CD4-positive, alpha-beta T cell (primary cell): ENCODE measurements at regions not wholly inside any gene's neighbourhood (a gene's known extent, or its start where the extent isn't known, plus 50 kb on each side); places are given as distances from the start of the nearest gene placed in this dataset.
"Not testable (repeated sequence)": the region's sequence is repeated elsewhere in the genome, so short reads cannot be mapped to it uniquely, and the experiment has no call there.

ENCODE experiments used
- ATAC-seq: fragments of 200-7000 bp; cut with Tn5 transposase; one replicate; pipeline ENCODE4 v1.10.0; 2022; ENCODE audit warnings: mild to moderate bottlenecking; ENCODE audit not compliant: poor library complexity
- CTCF ChIA-PET: fragments of 350-600 bp; sonication (Branson Sonifier 250); formaldehyde crosslinking; loops from one replicate; lab custom pipeline; 2021; ENCODE audit warnings: antibody characterized with exemption, inconsistent platforms; lab: Charles Lee
- POLR2A ChIA-PET: fragments of 350-600 bp; sonication (Branson Sonifier 250); formaldehyde crosslinking; loops from one replicate; lab custom pipeline; 2021; ENCODE audit warnings: antibody characterized with exemption, inconsistent platforms; lab: Charles Lee
- DNase-seq, 14 experiments: peaks; one replicate each; pipeline ENCODE4 v3.0.0-alpha.2; 2013 to 2020; ENCODE audit warnings: mixed read lengths in 2 of 14
- H3K27ac ChIP-seq, 2 donors: one replicate each; pipeline versions ENCODE4 v1.5.1 to v1.7.0; 2013; ENCODE audit warnings: low read length in 2 of 2, low read depth in 1 of 2, mild to moderate bottlenecking in 1 of 2
- H3K27me3 ChIP-seq, 2 experiments: 1 replicate in 1 of 2; 2 replicates in 1 of 2; pipeline versions ENCODE4 v1.6.1 to v1.7.0; 2013; ENCODE audit warnings: low read length in 2 of 2, control low read depth in 1 of 2, mild to moderate bottlenecking in 1 of 2, moderate library complexity in 1 of 2; ENCODE audit not compliant: insufficient read depth in 2 of 2, control insufficient read depth in 1 of 2
- H3K36me3 ChIP-seq: one replicate; pipeline ENCODE4 v1.6.1; 2013; ENCODE audit warnings: low read length, control low read depth; ENCODE audit not compliant: insufficient read depth
- H3K4me1 ChIP-seq: one replicate; pipeline ENCODE4 v1.6.1; 2013; ENCODE audit warnings: low read length, control low read depth; ENCODE audit not compliant: insufficient read depth
- H3K4me3 ChIP-seq: one replicate; pipeline ENCODE4 v1.5.1; 2013; ENCODE audit warnings: mild to moderate bottlenecking, low read length, moderate library complexity
- H3K9me3 ChIP-seq, 2 experiments: 1 replicate in 1 of 2; 2 replicates in 1 of 2; pipeline versions ENCODE4 v1.6.1 to v1.7.0; 2013; ENCODE audit warnings: low read length in 2 of 2, mild to moderate bottlenecking in 2 of 2, control low read depth in 1 of 2, moderate library complexity in 1 of 2; ENCODE audit not compliant: control insufficient read depth in 1 of 2, insufficient read depth in 1 of 2
- H3K27ac Mint-ChIP-seq: one replicate; pipeline ENCODE4 v1.8.0; 2020; ENCODE audit warnings: mixed read lengths
- H3K27me3 Mint-ChIP-seq: one replicate; pipeline ENCODE4 v1.8.0; 2021; ENCODE audit warnings: mixed read lengths
- H3K36me3 Mint-ChIP-seq: one replicate; pipeline ENCODE4 v1.8.0; 2021; ENCODE audit warnings: low read depth, mixed read lengths
- H3K4me1 Mint-ChIP-seq: one replicate; pipeline ENCODE4 v1.8.0; 2021; ENCODE audit warnings: low read depth, mixed read lengths
- H3K4me3 Mint-ChIP-seq: one replicate; pipeline ENCODE4 v1.8.0; 2020; ENCODE audit warnings: mild to moderate bottlenecking, mixed read lengths
- H3K9me3 Mint-ChIP-seq: one replicate; pipeline ENCODE4 v1.8.0; 2020; ENCODE audit warnings: mixed read lengths
- CTCF ChIP-seq: fragments of 200-600 bp; IDR thresholded peaks from one replicate; pipeline ENCODE4 v1.8.0; 2022; ENCODE audit warnings: antibody characterized with exemption, mild to moderate bottlenecking
- intact Hi-C, 2 experiments: fragments of 100-400 bp; cut with DNase I in 1 of 2; cut with micrococcal nuclease in 1 of 2; formaldehyde crosslinking; loops; one replicate each; pipeline versions ENCODE4 v1.15.1 to v1.9.0; 2023 to 2025; cut with DNase I, micrococcal nuclease

- Histone ChIP-seq H3K9me3 (no peaks in the 10 kb centered on the region), H3K4me3 (no peak overlapping the region), H3K27me3 (no peaks in the 10 kb centered on the region), H3K27ac (no peak overlapping the region), H3K36me3 (no peaks in the 10 kb centered on the region), H3K4me1 (no peaks in the 10 kb centered on the region)
- Mint-ChIP-seq H3K36me3 (no peaks in the 10 kb centered on the region), H3K4me1 (no peaks in the 10 kb centered on the region), H3K27me3 (no peaks in the 10 kb centered on the region), H3K4me3 (no peak overlapping the region), H3K27ac (no peak overlapping the region), H3K9me3 (no peaks in the 10 kb centered on the region)
- CTCF ChIA-PET: no interaction called here
- TF ChIP-seq CTCF: no peak
- DNase-seq (no peak), ATAC-seq (no peak)
- POLR2A ChIA-PET: no interaction called here
- intact Hi-C loops: no loop called here
Observed at GRCh38 chr1:172790245-172790644, 131.3 kb downstream of the FASLG start.

GRCh38 chr1:172793823-172794222 is 134.9 kb downstream of the FASLG start:
- Mint-ChIP-seq H3K9me3 (no peaks in the 10 kb centered on the region), H3K4me1 (no peaks in the 10 kb centered on the region), H3K27ac (no peak overlapping the region), H3K36me3 (no peaks in the 10 kb centered on the region), H3K27me3 (no peaks in the 10 kb centered on the region), H3K4me3 (no peak overlapping the region)
- no peak for ATAC-seq
- DNase-seq: no peak
- Histone ChIP-seq H3K9me3 (no peaks in the 10 kb centered on the region), H3K4me1 (no peaks in the 10 kb centered on the region), H3K4me3 (no peak overlapping the region), H3K27me3 (no peaks in the 10 kb centered on the region), H3K27ac (no peak overlapping the region), H3K36me3 (no peaks in the 10 kb centered on the region)
- intact Hi-C loops: no loop called here
- no peak for TF ChIP-seq CTCF
- CTCF ChIA-PET: no interaction called here
- POLR2A ChIA-PET: no interaction called here

- Mint-ChIP-seq H3K36me3 (no peaks in the 10 kb centered on the region), H3K9me3 (no peaks in the 10 kb centered on the region), H3K27me3 (no peaks in the 10 kb centered on the region), H3K4me1 (no peaks in the 10 kb centered on the region), H3K27ac (no peak overlapping the region), H3K4me3 (no peak overlapping the region)
- ChIA-PET POLR2A (no interaction called here), CTCF (no interaction called here)
- Histone ChIP-seq H3K4me1 (no peaks in the 10 kb centered on the region), H3K36me3 (no peaks in the 10 kb centered on the region), H3K27ac (no peak overlapping the region), H3K4me3 (no peak overlapping the region), H3K9me3 (no peaks in the 10 kb centered on the region), H3K27me3 (no peaks in the 10 kb centered on the region)
- ATAC-seq (no peak), DNase-seq (no peak)
- intact Hi-C loops: no loop called here
- no peak for TF ChIP-seq CTCF
Observed at GRCh38 chr1:172795741-172796140, 136.8 kb downstream of the FASLG start.

- H3K27me3 ChIP-seq, H3K4me1 ChIP-seq, intact Hi-C loops, H3K27ac Mint-ChIP-seq, H3K36me3 Mint-ChIP-seq, DNase-seq, H3K9me3 Mint-ChIP-seq, H3K27ac ChIP-seq, H3K4me3 Mint-ChIP-seq, H3K4me3 ChIP-seq, ATAC-seq, POLR2A ChIA-PET, H3K9me3 ChIP-seq, H3K36me3 ChIP-seq, H3K4me1 Mint-ChIP-seq, H3K27me3 Mint-ChIP-seq: not testable (repeated sequence)
- CTCF ChIA-PET: interaction anchor here (1.5 kb wide), 1 partner anchor 13 kb away, joined by 3 read pairs; no protein-coding TSS in a partner anchor
Observed at GRCh38 chr1:172799804-172800203, 140.9 kb downstream of the FASLG start.
